ENCODE measurements at regions not wholly inside any gene's neighbourhood (a gene's known extent, or its start where the extent isn't known, plus 50 kb on each side); places are given as distances from the start of the nearest gene placed in this dataset.

DNA sequence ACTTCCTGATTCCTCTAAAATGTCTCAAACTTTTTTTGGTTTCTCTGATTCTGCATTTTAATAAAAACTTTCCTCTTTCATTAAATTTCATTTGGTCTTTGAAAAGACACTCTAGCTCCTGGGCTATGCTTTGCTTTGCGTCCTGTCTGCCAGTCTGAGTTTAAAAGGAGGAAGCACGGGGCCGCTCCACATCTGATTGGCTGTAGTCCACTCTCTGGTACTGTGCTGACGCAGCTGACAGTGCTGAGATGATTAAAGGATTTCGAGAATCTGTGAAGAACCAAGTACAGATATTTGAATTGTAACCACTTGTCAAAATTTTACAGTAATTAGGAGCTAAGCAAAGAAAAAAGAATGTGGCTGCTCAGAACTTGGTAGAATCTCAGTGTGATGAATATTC is 199.6 kb upstream of the HNMT start:
- Mint-ChIP-seq H3K36me3 (ENCODE audit: low read depth) (no peaks in the 10 kb centered on the region), H3K27ac (no peak overlapping the region), H3K9me3 (peaks cover 8% of the 10 kb centered on the region), H3K4me3 (no peak overlapping the region), H3K27me3 (no peaks in the 10 kb centered on the region), H3K4me1 (ENCODE audit: low read depth) (no peaks in the 10 kb centered on the region)
- DNase-seq (no peak), ATAC-seq (no peak)
- intact Hi-C loops (cut with micrococcal nuclease) = no loop called here
- POLR2A ChIA-PET = no interaction called here
- TF ChIP-seq, protein P1, sequence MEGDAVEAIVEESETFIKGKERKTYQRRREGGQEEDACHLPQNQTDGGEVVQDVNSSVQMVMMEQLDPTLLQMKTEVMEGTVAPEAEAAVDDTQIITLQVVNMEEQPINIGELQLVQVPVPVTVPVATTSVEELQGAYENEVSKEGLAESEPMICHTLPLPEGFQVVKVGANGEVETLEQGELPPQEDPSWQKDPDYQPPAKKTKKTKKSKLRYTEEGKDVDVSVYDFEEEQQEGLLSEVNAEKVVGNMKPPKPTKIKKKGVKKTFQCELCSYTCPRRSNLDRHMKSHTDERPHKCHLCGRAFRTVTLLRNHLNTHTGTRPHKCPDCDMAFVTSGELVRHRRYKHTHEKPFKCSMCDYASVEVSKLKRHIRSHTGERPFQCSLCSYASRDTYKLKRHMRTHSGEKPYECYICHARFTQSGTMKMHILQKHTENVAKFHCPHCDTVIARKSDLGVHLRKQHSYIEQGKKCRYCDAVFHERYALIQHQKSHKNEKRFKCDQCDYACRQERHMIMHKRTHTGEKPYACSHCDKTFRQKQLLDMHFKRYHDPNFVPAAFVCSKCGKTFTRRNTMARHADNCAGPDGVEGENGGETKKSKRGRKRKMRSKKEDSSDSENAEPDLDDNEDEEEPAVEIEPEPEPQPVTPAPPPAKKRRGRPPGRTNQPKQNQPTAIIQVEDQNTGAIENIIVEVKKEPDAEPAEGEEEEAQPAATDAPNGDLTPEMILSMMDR (IDR thresholded peaks at IDR 0.05) = no peak
- CTCF ChIA-PET = no interaction called here

GRCh38 chr2:137769406-137769805 is 194.9 kb upstream of the HNMT start:
- no peak for DNase-seq
- Mint-ChIP-seq H3K27ac (no peak overlapping the region), H3K4me3 (no peak overlapping the region), H3K9me3 (no peaks in the 10 kb centered on the region), H3K27me3 (no peaks in the 10 kb centered on the region), H3K4me1 (ENCODE audit: low read depth) (no peaks in the 10 kb centered on the region), H3K36me3 (ENCODE audit: low read depth) (no peaks in the 10 kb centered on the region)
- ChIA-PET CTCF (no interaction called here), POLR2A (interaction anchor here (0.6 kb wide), 1 partner anchor 206 kb away, joined by 3 read pairs; no protein-coding TSS in a partner anchor)
- no peak for ATAC-seq
- intact Hi-C loops (cut with micrococcal nuclease) = no loop called here
- TF ChIP-seq, protein P1 (IDR thresholded peaks at IDR 0.05) = no peak

DNA sequence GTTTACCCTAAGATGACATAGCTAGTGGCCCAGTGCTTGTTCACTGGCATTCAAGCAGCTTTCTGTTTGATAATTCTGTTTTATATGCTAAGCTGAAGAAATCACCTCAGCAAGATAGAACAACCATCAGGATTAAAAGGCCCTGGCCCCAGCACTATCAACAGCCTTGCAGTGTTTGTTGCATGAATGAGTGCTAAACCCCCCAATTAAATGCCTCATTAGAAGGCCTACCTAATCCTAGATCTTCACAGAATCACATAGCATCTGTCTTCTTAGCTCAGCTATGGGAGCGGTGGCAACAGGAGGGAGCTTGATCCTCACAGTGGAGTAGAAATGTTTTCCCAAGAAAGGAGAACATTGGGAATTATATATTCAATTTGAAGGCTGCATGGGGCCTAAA is 194.1 kb upstream of the HNMT start:
- Mint-ChIP-seq H3K36me3 (ENCODE audit: low read depth) (no peaks in the 10 kb centered on the region), H3K9me3 (no peaks in the 10 kb centered on the region), H3K27me3 (no peaks in the 10 kb centered on the region), H3K27ac (no peak overlapping the region), H3K4me3 (no peak overlapping the region), H3K4me1 (ENCODE audit: low read depth) (no peaks in the 10 kb centered on the region)
- no peak for DNase-seq
- TF ChIP-seq, protein P1 (IDR thresholded peaks at IDR 0.05) = no peak
- ChIA-PET CTCF (no interaction called here), POLR2A (interaction anchor here (0.6 kb wide), 1 partner anchor 207 kb away, joined by 3 read pairs; no protein-coding TSS in a partner anchor)
- ATAC-seq = no peak
- intact Hi-C loops (cut with micrococcal nuclease) = no loop called here

DNA sequence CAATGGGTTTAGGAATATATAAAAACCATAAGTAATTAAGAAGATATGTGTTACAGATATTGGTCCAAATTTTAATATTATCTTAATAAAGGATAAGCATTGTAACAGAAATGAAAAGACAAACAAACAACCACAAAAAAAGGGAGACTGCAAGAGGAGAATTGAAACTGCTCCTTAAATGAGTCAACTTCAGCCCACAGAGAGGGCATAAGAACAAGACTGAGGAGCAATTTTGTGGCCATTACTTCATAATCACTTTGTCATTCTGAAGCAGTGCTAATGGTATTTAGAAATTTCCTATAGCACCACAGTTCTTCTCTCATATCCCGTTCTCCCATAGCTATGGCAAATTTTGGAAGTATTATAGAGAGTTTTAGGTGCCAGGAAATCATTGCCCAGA is 193.2 kb upstream of the HNMT start:
- H3K4me1 Mint-ChIP-seq (ENCODE audit: low read depth) = no peaks in the 10 kb centered on the region
- TF ChIP-seq, protein P1 (IDR thresholded peaks at IDR 0.05) = no peak
- no peak overlapping the region for H3K4me3 Mint-ChIP-seq
- intact Hi-C loops (cut with micrococcal nuclease) = no loop called here
- no peaks in the 10 kb centered on the region for H3K36me3 Mint-ChIP-seq (ENCODE audit: low read depth)
- ChIA-PET CTCF (no interaction called here), POLR2A (no interaction called here)
- no peak for ATAC-seq
- H3K9me3 Mint-ChIP-seq = no peaks in the 10 kb centered on the region
- H3K27ac Mint-ChIP-seq = no peak overlapping the region
- no peaks in the 10 kb centered on the region for H3K27me3 Mint-ChIP-seq
- DNase-seq = no peak

DNA sequence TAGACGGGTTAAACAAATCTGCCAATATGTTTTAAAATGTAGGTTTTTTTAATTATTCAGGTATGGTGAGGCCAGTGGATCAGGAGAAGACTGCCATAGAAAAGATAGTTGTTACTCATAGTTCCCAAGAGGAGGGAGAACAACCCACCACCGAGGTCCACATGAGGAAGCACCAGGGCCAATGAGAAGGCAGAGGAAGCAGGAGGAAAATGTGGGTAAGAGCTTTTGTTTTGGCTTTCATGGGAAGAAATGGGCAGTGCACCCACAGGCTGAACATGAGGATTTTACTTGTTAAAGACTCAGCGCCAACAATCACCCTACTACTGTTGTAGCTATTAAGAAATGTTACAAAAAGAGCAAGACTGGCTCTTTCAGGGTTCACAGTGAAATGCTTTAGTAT is 191.8 kb upstream of the HNMT start:
- H3K27me3 Mint-ChIP-seq = no peaks in the 10 kb centered on the region
- no peaks in the 10 kb centered on the region for H3K9me3 Mint-ChIP-seq
- TF ChIP-seq, protein P1 (IDR thresholded peaks at IDR 0.05) = no peak
- CTCF ChIA-PET = no interaction called here
- no peak overlapping the region for H3K27ac Mint-ChIP-seq
- no peak for DNase-seq
- no peaks in the 10 kb centered on the region for H3K36me3 Mint-ChIP-seq (ENCODE audit: low read depth)
- ATAC-seq = no peak
- H3K4me3 Mint-ChIP-seq = no peak overlapping the region
- intact Hi-C loops (cut with micrococcal nuclease) = no loop called here
- no peaks in the 10 kb centered on the region for H3K4me1 Mint-ChIP-seq (ENCODE audit: low read depth)
- POLR2A ChIA-PET = no interaction called here

Measured in activated CD8-positive, alpha-beta T cell treated with anti-CD3 and anti-CD28 coated beads for 36 hours (primary cell).